Adrenal gland (tissue), 5 donors: ENCODE measurements at regions not wholly inside any gene's neighbourhood (a gene's known extent, or its start where the extent isn't known, plus 50 kb on each side); places are given as distances from the start of the nearest gene placed in this dataset.
"Not testable (repeated sequence)": the region's sequence is repeated elsewhere in the genome, so short reads cannot be mapped to it uniquely, and the experiment has no call there.

ENCODE experiments used
- CTCF ChIP-seq, 6 experiments: fragments of 450-650 bp in 4 of 6; fragments of 200-600 bp in 2 of 6; sonication (generic) in 1 of 6; IDR thresholded peaks; 1 replicate in 5 of 6; 2 replicates in 1 of 6; pipeline versions ENCODE4 v1.5.1 to v1.8.0; 2016 to 2021; ENCODE audit warnings: antibody characterized with exemption in 6 of 6, mild to moderate bottlenecking in 2 of 6, moderate library complexity in 1 of 6
- POLR2A ChIP-seq, 2 donors: fragments of 450-650 bp; IDR thresholded peaks; one replicate each; pipeline ENCODE4 v1.6.1; 2017; ENCODE audit warnings: antibody characterized with exemption in 2 of 2, mild to moderate bottlenecking in 2 of 2, moderate library complexity in 1 of 2
- donor health status: DM: no; HTN: no; CAD: no.

- TF ChIP-seq POLR2A, CTCF (IDR thresholded peaks at IDR 0.05): not testable (repeated sequence)
These were observed 207.9 kb downstream of the TP53TG3D start for GRCh38 chr16:32461001-32461400.
